ENCODE measurements at regions not wholly inside any gene's neighbourhood (a gene's known extent, or its start where the extent isn't known, plus 50 kb on each side); places are given as distances from the start of the nearest gene placed in this dataset.

DNA sequence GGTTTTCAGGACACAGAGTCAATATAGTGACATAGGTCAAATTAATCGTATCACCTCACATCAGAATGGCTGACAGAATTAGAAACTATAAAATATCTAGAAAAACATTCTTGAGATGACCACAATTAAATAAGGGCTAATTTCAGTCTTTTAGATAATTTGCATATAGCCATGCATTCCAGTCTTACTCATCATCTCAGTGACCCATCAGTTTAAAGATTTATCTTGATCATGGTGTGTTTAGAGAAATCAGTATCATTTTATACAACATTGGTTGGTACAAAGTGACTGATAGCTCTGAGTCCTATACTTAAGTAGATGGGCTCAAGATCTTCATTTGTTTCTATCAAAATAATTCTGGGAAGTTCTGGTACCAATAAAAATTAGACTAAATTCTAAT lies 262.3 kb upstream of the SNX7 start:
- in situ Hi-C loops (cut with MboI; ENCODE audit: low pct_unique_long_range_greater_than_20kb, low sequenced_read_pairs, unreplicated experiment) = no loop called here
- DNase-seq (ENCODE audit: low spot score) = no peak
- TF ChIP-seq, protein P1, sequence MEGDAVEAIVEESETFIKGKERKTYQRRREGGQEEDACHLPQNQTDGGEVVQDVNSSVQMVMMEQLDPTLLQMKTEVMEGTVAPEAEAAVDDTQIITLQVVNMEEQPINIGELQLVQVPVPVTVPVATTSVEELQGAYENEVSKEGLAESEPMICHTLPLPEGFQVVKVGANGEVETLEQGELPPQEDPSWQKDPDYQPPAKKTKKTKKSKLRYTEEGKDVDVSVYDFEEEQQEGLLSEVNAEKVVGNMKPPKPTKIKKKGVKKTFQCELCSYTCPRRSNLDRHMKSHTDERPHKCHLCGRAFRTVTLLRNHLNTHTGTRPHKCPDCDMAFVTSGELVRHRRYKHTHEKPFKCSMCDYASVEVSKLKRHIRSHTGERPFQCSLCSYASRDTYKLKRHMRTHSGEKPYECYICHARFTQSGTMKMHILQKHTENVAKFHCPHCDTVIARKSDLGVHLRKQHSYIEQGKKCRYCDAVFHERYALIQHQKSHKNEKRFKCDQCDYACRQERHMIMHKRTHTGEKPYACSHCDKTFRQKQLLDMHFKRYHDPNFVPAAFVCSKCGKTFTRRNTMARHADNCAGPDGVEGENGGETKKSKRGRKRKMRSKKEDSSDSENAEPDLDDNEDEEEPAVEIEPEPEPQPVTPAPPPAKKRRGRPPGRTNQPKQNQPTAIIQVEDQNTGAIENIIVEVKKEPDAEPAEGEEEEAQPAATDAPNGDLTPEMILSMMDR (IDR thresholded peaks at IDR 0.05; ENCODE audit: extremely low read depth, insufficient read depth, missing control alignments) = no peak

DNA sequence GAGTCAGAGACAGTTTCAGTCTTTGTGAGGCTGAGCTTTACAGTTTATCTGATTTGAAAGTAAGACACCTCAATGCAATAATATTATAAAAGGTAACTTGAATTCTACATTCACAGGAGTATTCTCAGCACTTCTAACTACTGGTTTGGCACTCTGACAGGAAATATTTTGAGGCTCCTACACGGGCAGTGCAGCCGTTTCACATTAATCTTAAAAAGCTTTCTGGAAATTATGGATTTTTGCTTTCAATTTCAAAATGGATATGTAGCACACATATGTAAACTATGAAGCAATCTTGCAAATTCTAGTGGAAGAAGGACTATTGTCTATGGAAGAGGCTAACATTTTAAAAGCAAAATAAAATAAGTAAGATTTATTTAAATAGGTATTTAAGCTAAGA lies 262.9 kb upstream of the SNX7 start:
- in situ Hi-C loops (cut with MboI; ENCODE audit: low pct_unique_long_range_greater_than_20kb, low sequenced_read_pairs, unreplicated experiment) = no loop called here
- no peak for DNase-seq (ENCODE audit: low spot score)
- TF ChIP-seq, protein P1 (IDR thresholded peaks at IDR 0.05; ENCODE audit: extremely low read depth, insufficient read depth, missing control alignments) = no peak

DNA sequence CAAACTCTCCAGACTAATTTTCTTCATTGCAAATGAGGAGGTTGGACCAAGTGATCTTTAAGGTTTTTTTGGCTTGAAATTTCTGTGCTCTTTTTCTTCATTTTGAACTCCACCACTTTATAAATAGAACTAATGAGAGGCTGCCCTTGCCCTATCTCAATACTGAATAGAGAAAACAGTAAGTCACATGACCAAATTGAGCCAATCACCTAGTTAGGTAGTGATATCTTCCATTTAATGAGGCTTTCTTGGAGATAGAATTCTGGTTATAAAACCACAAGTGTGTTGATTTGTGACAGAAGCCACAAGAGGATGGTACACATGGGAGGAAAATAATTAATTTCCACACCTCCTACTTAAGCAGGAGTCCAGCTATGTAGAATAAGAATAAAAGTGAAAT lies 263.4 kb upstream of the SNX7 start:
- in situ Hi-C loops (cut with MboI; ENCODE audit: low pct_unique_long_range_greater_than_20kb, low sequenced_read_pairs, unreplicated experiment) = no loop called here
- TF ChIP-seq, protein P1 (IDR thresholded peaks at IDR 0.05; ENCODE audit: extremely low read depth, insufficient read depth, missing control alignments) = no peak
- no peak for DNase-seq (ENCODE audit: low spot score)

DNA sequence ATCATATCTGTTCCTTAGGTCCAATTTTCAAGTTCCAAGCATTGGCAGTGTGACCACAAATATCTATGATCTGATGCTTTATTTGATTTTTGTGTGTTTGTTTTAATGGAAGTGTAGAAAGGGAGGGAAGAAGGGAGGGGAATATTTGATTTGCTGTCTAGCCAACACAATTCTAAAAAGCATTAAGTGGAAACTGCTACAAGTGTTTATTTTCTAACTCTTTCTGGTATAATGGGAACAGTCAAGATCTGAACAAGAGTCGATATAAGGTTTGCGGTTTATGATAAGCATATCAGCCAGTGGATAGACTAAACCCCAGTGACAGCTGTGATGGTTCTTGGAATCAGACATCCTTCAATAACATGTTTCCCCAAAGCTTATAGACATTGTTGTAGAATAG lies 267.8 kb upstream of the SNX7 start:
- no peak for DNase-seq (ENCODE audit: low spot score)
- in situ Hi-C loops (cut with MboI; ENCODE audit: low pct_unique_long_range_greater_than_20kb, low sequenced_read_pairs, unreplicated experiment) = no loop called here
- TF ChIP-seq, protein P1 (IDR thresholded peaks at IDR 0.05; ENCODE audit: extremely low read depth, insufficient read depth, missing control alignments) = no peak

DNA sequence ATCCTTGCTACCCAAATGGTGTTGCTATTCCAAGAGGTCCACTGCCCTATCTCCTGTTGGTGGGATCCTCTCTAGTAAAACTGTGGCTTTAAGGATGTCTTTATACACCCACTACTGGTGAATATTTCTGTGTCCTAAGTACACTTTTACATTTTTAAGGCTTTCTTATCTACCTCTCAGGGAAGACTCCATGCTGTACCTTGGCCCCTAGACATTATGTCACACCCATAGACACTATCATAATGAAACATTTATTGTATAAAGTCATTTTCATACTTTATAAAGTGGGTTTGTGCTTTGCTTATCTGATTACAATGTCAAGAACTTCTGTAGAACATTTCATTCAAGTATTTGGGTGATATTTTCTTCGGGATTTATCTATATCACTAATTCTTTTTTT lies 270.3 kb upstream of the SNX7 start:
- TF ChIP-seq, protein P1 (IDR thresholded peaks at IDR 0.05; ENCODE audit: extremely low read depth, insufficient read depth, missing control alignments) = no peak
- no peak for DNase-seq (ENCODE audit: low spot score)
- in situ Hi-C loops (cut with MboI; ENCODE audit: low pct_unique_long_range_greater_than_20kb, low sequenced_read_pairs, unreplicated experiment) = no loop called here

DNA sequence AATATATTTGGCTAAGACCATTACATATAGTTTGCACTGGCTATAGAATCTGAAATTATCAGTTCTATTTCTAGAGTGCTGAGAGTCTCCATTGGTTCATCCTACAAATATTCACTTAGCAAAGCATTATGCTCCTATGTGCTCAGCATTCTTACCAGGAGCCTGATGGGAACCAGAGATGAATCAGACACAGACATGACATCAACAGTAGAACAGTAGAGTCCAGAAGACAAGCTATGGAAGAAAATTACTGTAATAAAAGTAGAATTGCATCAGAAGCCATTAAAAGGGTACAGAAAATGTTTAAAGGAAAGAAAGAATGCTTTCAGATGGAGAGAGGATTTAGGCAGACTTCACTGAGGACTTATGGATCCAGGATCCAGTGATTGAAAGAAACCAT lies 271.7 kb upstream of the SNX7 start:
- in situ Hi-C loops (cut with MboI; ENCODE audit: low pct_unique_long_range_greater_than_20kb, low sequenced_read_pairs, unreplicated experiment) = no loop called here
- TF ChIP-seq, protein P1 (IDR thresholded peaks at IDR 0.05; ENCODE audit: extremely low read depth, insufficient read depth, missing control alignments) = no peak
- no peak for DNase-seq (ENCODE audit: low spot score)

DNA sequence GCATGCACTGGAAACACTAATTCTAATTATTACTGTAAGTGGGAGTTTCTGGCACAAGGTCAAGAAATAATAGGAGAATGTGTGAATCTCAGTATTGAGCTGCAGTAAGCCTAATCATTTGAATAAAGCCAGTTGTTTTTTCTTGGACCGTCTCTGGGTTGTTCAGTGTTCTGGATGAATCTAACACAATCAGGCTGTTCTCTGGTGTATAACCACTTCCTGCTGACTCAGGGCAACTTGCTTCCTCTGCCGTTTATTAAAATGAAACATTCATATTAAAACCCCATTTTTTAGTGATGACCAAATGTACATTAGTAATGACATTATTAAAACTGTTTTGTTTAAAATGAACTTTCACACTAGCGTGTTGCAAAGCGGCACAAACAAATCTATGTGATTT lies 273.1 kb upstream of the SNX7 start:
- TF ChIP-seq, protein P1 (IDR thresholded peaks at IDR 0.05; ENCODE audit: extremely low read depth, insufficient read depth, missing control alignments) = no peak

More for the DNA sequence above, 273.1 kb upstream of the SNX7 start:
- in situ Hi-C loops (cut with MboI; ENCODE audit: low pct_unique_long_range_greater_than_20kb, low sequenced_read_pairs, unreplicated experiment) = no loop called here
- DNase-seq (ENCODE audit: low spot score) = no peak
